ENCODE measurements at regions not wholly inside any gene's neighbourhood (a gene's known extent, or its start where the extent isn't known, plus 50 kb on each side); places are given as distances from the start of the nearest gene placed in this dataset.

- intact Hi-C loops (cut with micrococcal nuclease; ENCODE audit: unreplicated experiment) = no loop called here
- POLR2A ChIA-PET = no interaction called here
- no TSS peak for BruUV-seq (replicated peaks)
Measured at GRCh38 chr10:43013065-43013464, 63.8 kb upstream of the RET start.

GRCh38 chr10:43024524-43024923 lies 52.3 kb upstream of the RET start:
- CTCF ChIA-PET (ENCODE audit: unreplicated experiment) = interaction anchor here (0.6 kb wide), 1 partner anchor 68 kb away, joined by 3 read pairs; no protein-coding TSS in a partner anchor
- no peak overlapping the region for H3K27ac ChIP-seq (ENCODE audit: low read depth, low read length, poor library complexity, severe bottlenecking)
- no peaks in the 10 kb centered on the region for H3K9me3 ChIP-seq (ENCODE audit: low read length)
- H3K36me3 ChIP-seq (ENCODE audit: insufficient read depth, low read length) = no peaks in the 10 kb centered on the region
- no peak overlapping the region for H2AFZ ChIP-seq (ENCODE audit: low read length)
- intact Hi-C loops (cut with micrococcal nuclease; ENCODE audit: unreplicated experiment) = no loop called here
- H3K4me1 ChIP-seq (ENCODE audit: insufficient read depth, low read length, poor library complexity, severe bottlenecking) = no peaks in the 10 kb centered on the region
- BruUV-seq (replicated peaks) = no TSS peak
- H4K20me1 ChIP-seq (ENCODE audit: insufficient read depth, low read length) = no peaks in the 10 kb centered on the region
- H3K4me3 ChIP-seq (ENCODE audit: low read depth, low read length, poor library complexity, severe bottlenecking) = no peak overlapping the region
- no peak overlapping the region for H3K4me2 ChIP-seq (ENCODE audit: low read length)
- H3K79me2 ChIP-seq (ENCODE audit: insufficient read depth, low read depth, low read length) = no peaks in the 10 kb centered on the region
- DNase-seq (ENCODE audit: low spot score) = no peak
- H3K9me2 ChIP-seq (ENCODE audit: insufficient read depth, low read length) = no peaks in the 10 kb centered on the region
- POLR2A ChIA-PET = no interaction called here
- TF ChIP-seq EZH2phosphoT487 (IDR thresholded peaks at IDR 0.05; ENCODE audit: borderline replicate concordance, low read depth, low read length) = no peak
- no peak for TF ChIP-seq CTCF (conservative IDR thresholded peaks at IDR 0.05; ENCODE audit: low read length)

More at GRCh38 chr10:43013065-43013464, 63.8 kb upstream of the RET start:
- CTCF ChIA-PET (ENCODE audit: unreplicated experiment) = no interaction called here
- no peaks in the 10 kb centered on the region for H3K79me2 ChIP-seq (ENCODE audit: insufficient read depth, low read depth, low read length)
- H4K20me1 ChIP-seq (ENCODE audit: insufficient read depth, low read length) = no peaks in the 10 kb centered on the region
- H3K4me3 ChIP-seq (ENCODE audit: low read depth, low read length, poor library complexity, severe bottlenecking) = no peak overlapping the region
- H3K9me3 ChIP-seq (ENCODE audit: low read length) = no peaks in the 10 kb centered on the region
- no peak for DNase-seq (ENCODE audit: low spot score)
- no peaks in the 10 kb centered on the region for H3K4me1 ChIP-seq (ENCODE audit: insufficient read depth, low read length, poor library complexity, severe bottlenecking)
- H2AFZ ChIP-seq (ENCODE audit: low read length) = no peak overlapping the region
- no peak overlapping the region for H3K27ac ChIP-seq (ENCODE audit: low read depth, low read length, poor library complexity, severe bottlenecking)
- no peaks in the 10 kb centered on the region for H3K36me3 ChIP-seq (ENCODE audit: insufficient read depth, low read length)
- TF ChIP-seq EZH2phosphoT487 (IDR thresholded peaks at IDR 0.05; ENCODE audit: borderline replicate concordance, low read depth, low read length) = no peak
- no peak for TF ChIP-seq CTCF (conservative IDR thresholded peaks at IDR 0.05; ENCODE audit: low read length)
- no peaks in the 10 kb centered on the region for H3K9me2 ChIP-seq (ENCODE audit: insufficient read depth, low read length)
- H3K4me2 ChIP-seq (ENCODE audit: low read length) = no peak overlapping the region

- BruUV-seq (replicated peaks) = no TSS peak
- H3K36me3 ChIP-seq (ENCODE audit: insufficient read depth, low read length) = no peaks in the 10 kb centered on the region
- CTCF ChIA-PET (ENCODE audit: unreplicated experiment) = interaction anchor here (0.6 kb wide), 1 partner anchor 69 kb away, joined by 3 read pairs; no protein-coding TSS in a partner anchor
- no peaks in the 10 kb centered on the region for H4K20me1 ChIP-seq (ENCODE audit: insufficient read depth, low read length)
- DNase-seq (ENCODE audit: low spot score) = no peak
- no peak overlapping the region for H3K4me3 ChIP-seq (ENCODE audit: low read depth, low read length, poor library complexity, severe bottlenecking)
- intact Hi-C loops (cut with micrococcal nuclease; ENCODE audit: unreplicated experiment) = no loop called here
- H3K27ac ChIP-seq (ENCODE audit: low read depth, low read length, poor library complexity, severe bottlenecking) = no peak overlapping the region
- no peaks in the 10 kb centered on the region for H3K9me2 ChIP-seq (ENCODE audit: insufficient read depth, low read length)
- H3K79me2 ChIP-seq (ENCODE audit: insufficient read depth, low read depth, low read length) = no peaks in the 10 kb centered on the region
- H3K4me2 ChIP-seq (ENCODE audit: low read length) = no peak overlapping the region
- TF ChIP-seq CTCF (conservative IDR thresholded peaks at IDR 0.05; ENCODE audit: low read length) (no peak), EZH2phosphoT487 (IDR thresholded peaks at IDR 0.05; ENCODE audit: borderline replicate concordance, low read depth, low read length) (no peak)
- no peak overlapping the region for H2AFZ ChIP-seq (ENCODE audit: low read length)
- no peaks in the 10 kb centered on the region for H3K9me3 ChIP-seq (ENCODE audit: low read length)
- POLR2A ChIA-PET = no interaction called here
- H3K4me1 ChIP-seq (ENCODE audit: insufficient read depth, low read length, poor library complexity, severe bottlenecking) = no peaks in the 10 kb centered on the region
Measured at GRCh38 chr10:43024942-43025700, 51.7 kb upstream of the RET start.

Measured in OCI-LY7 (cell line).